D341Med (cell line): ENCODE measurements at regions not wholly inside any gene's neighbourhood (a gene's known extent, or its start where the extent isn't known, plus 50 kb on each side); places are given as distances from the start of the nearest gene placed in this dataset.

Source experiments
- DNase-seq: peaks from one replicate; pipeline ENCODE4 v3.0.0; 2012; ENCODE audit warnings: low spot score

DNA sequence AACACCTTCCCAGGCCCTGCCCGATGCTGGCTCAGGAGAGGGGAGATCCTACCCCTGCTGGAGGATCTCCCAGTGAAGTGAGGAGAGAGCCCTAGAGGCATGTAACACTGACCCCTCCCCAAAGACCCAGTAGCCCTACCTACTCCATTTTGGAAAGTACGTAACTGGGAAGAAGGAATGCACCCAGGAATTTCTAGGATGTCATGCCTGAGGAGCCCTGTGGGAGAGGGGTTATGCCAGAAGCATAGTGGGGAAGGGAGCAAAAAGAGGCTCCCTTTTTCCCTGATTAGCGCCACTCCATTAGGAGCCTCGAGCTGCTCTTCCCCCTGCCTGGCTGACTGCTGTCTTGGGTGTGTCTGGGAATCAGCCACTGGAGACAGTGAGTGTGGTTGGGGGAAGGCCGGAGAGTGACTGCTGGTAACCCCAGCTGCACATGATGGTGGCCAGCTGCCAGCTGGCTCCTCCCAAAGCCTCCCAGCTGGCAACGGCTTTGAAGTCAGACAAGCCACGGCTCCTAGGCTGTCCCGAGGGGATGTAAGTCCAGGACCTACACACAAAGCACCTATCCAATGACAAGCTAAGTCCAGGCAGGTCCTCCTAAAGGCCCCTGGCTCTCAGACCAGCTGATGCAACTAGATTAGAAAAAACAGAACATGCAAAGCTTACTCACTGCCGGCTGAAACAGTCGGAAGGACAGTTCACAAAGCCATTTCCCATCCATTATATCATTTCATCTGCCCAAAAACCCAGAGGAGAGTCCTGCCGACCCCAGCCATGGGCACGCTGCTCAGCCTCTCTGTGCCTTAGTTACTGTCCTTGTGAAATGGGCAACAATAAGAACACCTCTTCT, 136.5 kb upstream of the ABCA1 start:
- peak; percentile 90 for DNase-seq

DNA sequence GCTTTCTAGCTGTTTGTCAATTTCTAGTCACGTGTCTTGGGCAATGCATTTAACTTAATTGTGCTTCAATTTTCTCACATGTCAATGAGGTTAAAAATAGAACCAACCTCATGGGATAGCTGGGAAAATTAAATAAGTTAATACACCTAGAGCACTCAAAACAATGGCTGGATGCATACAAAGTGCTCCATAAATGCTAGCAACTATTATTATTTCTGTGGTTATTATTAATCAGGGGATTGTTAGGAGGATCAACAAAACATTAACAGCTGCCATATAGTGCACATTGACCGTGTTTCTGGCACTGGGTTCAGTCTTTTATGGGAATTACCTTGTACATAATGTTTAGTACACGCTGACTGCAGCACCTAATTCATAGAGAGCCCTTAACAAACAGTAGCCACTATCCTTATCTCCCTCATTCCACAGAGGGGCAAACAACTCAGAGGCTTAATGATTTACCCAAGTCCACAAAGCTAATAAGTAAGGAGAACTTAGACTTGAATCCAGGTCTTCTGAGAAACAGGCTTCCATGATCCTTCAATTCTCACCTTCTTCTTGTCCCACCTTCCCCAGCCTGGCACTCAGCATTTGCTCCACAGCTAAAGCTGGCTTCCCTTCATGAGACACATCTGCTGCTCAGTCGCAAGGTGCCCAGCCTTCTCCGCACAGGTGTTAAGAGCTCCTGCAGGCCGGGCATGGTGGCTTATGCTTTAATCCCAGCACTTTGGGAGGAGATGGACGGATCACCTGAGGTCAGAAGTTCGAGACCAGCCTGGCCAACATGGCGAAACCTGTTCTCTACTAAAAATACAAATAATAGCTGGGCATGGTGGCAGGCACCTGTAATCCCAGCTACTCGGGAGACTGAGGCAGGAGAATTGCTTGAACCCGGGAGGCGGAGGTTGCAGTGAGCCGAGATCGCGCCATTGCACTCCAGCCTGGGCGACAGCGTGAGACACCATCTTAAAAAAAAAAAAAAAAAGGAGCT, 137.4 kb upstream of the ABCA1 start:
- peak; percentile 27 for DNase-seq

DNA sequence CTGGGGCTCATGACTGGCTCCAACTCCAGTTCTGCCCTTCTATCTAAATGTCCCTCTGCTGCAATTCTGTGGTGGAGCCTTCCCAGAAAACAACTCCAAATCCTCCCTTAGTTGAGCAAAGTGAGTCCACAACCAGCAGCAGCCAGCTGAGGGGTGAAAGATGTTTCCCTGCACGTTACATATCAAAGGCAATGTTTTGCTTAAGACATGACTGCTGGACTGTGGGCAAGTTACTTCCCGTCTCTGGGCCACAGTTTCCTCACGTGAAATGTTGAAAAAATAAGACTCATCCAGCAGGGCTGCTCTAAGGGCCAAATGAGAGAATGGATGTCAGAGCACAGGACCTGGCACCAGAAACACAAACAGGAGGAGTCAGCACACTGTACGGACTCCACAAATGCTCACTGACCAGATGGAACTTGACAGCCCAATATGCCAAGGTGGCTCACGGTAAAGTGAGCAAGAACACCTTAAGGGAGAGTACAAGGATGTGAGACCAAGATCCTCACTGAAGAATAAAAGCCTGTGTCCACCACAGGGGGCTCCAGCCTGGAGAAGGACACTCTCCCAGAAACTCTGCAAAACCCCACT, 138.4 kb upstream of the ABCA1 start:
- no peak for DNase-seq

DNA sequence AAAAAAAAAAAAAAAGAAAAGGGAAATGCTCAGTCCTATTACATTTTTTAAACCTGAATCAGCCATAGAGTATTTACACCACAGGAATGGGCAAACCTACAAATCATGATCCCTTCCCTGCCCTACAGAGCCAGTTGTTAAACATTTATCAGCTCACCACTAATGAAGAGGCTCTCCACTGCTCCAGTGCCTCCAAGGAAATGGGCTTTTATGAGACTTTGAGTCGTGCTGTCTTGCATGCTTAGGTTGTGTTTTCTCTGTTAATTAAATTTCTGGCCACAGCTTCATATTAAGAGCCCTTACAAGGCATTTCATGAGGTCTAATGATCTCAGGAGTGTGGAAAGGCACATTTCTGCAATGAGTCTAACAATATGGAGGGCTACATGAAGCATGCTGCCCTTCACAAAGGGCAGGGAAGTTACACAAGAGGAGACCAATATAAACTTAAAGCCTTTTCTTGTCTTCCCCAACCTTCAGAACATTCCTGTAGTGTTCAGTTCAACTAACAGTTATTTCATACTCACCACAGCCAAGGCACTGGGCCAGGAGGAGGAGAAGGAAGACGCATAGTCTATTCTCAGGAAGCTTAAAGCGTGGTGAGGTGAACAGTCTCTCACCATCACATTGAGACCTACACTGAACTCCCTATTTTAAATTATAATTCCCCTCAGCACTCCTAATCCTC, 140.1 kb upstream of the ABCA1 start:
- DNase-seq: no peak

DNA sequence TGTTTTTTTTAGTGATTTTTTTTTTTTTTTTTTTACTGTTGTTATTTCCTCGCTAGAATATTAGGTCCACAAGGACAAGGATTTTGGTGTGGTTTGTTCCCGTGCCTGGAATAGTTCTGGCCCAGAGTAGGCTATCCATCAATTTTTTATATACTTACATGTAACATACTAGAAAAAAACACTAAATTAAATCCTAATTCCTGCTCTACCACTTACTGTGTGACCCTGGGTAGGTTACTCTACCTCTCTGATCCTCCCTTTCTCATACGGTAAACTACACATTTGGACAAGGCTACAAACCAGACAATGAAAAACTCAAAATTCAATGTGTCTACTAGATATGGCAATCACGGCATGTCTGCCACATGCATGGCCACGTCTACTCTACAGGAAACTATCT, 141.3 kb upstream of the ABCA1 start:
- DNase-seq: no peak

DNA sequence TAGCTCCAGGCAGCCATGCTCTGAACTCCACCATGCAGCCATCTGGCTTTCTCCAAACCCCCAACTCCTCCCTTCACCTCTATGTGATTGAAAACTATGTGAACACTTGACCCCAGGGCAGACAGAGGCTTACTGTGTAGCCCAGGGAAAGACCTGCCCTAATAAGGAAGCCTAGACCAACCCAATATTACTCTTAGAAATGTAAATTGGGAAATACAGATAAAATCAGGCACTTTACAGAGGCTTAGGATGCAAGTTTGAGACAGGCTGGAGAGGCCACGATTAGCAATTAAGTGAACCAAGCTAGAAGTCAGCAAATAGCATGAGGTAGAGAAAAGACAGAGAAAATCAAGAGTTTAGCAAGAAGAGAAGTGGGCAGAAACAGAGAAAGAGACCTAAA, 141.7 kb upstream of the ABCA1 start:
- no peak for DNase-seq

DNA sequence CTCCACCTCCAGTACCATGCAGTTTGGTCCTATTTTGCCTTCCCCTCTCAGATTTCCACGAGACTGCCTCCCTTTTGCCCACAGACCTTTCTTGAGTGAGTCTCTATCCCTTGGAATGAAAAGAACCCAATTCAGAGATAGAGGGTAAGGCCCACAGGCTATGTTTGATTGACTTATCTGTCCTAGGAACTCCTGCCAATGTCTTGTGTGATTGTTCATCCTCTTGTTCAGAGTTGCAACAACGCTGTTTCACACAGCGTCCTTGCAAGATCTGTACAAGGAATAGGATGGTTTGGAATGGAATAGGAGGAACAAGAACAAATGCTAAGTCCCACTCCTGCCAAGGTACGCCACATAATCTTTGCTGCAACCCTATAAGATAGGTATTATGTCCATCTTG, 142.2 kb upstream of the ABCA1 start:
- no peak for DNase-seq

DNA sequence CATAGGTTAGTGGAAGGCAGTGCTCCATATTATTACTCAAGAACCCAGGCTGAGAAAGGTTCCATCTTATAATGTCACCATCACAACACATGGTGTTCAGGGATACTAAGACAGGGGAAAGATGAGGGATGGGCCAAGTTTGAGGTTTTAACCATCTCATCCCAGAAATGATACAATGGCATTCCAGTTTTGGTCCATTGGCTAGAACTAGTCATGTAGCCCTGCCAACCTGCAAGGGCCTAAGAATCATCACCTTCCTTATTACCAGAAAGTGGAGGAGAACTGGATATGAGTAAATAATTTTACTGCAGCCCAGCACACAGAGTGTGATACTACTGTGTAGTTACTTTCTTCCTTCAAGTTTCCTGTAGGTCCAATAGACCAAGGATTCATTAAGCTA, 144.5 kb upstream of the ABCA1 start:
- DNase-seq: no peak

DNA sequence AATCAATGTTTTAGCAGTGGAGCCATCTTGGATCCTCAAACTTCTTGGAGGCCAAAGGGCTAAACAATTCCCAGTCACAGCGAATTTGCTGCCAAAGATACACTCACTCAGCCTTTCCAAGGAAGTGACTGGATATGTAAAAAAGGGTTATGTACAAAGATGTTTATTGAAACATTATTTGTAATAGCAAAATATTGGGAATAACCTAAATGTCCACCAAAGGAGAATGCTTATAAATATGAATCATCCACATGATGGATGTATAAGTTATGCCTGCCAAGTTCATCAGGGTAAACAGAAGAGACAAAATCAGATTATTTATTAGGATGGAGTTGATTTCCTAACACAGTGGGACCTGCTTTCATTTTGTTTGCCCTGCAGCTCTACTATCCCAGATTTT, 145.2 kb upstream of the ABCA1 start:
- no peak for DNase-seq

DNA sequence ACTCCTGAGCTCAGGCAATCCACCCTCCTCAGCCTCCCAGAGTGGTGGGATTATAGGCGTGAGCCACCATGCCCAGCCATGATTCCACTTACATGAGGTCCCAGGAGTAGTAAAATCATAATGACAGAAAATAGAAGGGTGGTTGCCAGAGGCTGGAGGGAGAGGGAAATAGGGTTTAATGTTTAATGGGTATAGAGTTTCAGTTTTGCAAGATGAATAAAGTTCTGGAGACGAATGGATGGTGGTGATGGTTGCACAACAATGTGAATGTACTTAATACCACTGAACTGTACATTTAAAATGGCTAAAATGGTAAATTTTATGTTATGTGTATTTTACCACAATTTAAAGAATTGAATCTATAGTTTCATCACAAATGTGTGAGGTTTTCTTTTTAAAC, 146.5 kb upstream of the ABCA1 start:
- DNase-seq: no peak

DNA sequence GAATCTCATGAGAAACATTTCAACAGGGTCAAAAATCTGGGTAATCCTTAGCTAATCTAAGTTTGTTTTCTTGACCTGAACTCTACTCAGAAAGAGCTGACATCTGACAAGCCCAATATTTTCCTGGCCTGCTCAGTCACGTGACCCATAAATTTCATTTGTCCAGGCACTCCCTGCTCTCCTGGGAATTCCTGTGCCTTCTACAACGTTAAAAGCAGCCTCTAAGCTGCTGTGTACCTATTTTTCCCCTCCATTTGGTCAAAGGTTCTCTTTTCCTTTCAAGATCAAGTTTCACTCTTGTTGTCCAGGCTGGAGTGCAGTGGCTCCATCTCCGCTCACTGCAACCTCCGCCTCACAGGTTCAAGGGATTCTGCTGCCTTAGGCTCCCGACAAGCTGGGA, 148.8 kb upstream of the ABCA1 start:
- no peak for DNase-seq

DNA sequence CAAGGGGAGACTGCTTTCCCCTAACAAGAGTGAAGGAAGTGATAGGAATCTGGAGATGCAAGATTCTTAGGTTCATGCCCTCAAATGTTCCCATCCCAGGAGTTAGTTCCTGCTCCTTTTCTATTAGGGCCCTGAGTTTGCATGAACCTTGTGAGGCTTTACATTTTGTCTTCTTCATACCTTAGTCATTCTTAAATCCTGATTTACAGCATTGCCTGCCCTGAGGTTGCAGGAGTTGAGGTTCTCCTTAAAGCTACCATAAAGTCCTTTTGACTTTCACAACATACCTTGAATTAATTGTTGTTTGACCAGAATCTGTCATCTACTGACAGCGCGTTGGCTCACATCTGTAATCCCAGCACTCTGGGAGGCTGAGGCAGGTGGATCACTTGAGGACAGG, 151.5 kb upstream of the ABCA1 start:
- no peak for DNase-seq

DNA sequence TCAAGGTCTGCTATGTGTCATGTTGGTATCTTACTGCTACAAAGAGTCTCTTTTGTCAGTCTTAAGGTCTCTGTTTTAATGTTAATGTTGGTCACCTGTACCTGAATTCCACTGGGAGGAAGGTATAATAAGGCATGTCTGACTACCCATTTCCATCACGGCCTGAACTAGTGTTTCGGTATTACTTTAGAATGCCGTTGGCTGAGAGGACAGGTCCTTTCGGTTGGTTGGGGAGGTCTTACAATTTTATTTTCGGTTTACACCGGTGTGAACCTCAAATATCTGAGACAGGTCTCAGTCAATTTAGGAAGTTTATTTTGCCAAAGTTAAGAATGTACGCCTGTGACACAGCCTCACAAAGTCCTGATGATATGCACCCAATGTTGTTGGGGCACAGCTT, 154.9 kb upstream of the ABCA1 start:
- no peak for DNase-seq

DNA sequence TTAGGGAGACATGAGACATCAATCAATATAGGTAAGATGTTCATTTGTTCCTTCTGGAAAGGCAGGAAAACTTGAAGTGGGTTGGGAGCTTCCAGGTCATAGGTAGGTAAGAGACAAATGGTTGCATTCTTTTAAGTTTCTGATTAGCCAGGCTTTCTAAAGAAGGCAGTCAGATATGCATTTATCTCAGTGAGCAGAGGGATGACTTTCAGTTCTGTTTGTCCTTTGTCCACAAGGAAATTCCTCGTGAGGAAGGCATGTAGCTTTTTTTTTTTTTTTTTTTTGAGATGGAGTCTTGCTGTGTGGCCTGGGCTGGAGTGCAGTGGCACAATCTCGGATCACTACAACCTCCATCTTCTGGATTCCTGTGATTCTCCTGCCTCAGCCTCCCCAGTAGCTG, 155.3 kb upstream of the ABCA1 start:
- DNase-seq: no peak

DNA sequence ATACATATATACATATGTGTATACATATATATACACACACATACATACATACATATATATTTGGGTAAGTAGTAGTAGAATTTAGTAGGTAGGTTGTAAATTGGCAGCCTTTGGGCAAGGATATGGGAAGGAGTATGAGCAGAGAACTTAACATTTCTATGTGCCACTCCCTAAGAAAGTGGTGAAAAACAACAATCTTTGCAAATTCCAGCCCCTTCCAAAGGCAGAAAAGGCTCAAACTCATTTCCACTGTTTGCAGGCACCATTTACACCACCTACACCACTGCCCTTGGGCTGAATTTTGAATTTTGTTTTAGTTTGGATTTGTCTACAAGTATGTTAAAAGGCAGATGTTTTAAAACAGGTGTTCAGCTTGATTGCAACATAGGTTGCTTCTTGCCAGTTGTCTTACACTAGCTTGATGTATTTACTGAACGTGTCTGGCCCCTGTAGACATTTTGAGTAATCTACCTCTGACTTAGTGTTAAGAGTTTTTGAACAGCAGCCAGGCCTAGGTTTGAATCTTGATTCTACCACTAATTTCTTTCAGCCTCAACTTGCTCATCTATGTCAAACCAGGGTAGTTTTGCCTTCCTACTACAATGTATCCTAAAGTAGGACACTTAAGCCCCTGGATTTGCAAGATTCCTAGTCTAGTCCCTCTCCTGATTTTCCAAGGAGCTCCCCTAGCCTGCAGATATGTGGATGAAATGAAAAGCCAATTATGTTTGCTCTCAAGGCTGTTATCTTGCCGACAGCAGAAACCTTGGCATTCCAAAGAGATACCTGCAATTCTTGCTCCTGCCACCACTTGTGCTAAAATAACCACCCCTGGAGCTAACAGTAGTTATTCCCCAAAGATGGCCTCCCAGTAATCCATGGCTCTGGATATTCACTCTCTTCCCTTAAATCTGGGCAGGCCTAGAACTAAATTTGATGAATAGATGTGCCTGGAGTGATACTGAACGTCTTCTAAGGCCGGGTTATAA, 156.2 kb upstream of the SLC44A1 start:
- no peak for DNase-seq

DNA sequence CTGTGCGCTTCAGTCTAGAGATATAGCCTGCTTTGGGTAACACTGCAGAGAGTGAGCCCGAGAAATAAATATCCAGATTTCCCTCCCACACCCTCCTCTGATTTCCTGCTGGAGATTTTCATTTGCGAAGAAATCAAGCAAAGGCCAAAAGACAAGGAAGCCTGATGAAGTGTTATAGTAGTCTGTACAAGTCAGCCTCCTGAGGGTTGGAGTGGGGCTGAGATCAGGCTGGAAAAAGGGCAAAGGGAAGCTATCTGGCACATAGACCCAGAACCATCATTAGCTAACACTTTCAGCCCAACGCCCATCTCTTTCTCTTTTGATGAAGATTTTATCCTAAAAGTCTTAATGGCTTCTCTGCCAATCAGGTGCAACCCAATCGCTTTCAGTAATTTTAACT, 154.6 kb upstream of the SLC44A1 start:
- no peak for DNase-seq

DNA sequence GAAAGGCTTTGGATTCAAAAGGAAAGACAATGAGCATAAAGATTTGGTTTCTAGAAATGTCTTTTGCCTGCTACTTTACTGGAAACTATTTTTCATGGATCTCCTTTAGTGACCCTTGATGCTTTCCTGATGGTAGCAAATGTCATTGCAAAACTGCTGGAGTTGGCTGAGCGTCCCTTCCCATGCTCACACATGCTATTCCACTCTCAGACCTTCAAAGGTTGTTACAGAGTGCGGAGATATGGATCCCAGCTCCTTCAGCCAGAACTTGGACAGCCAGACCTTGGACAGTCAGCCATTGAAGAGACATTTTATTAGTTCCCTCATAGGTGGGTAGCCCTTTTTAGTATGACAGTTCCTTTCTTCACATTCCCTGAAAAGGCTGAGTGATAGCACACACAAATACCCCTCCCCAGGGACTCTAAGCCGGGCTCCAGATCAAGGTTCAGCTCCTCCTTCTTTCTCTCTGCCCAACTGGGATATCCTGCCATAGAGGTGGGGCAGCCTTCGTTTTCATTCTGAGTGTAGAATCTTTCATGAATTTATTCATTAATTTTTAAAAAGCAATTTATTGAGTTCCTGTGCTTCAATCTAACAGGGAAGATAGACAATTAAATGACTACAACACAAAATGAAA, 153.3 kb upstream of the SLC44A1 start:
- no peak for DNase-seq

DNA sequence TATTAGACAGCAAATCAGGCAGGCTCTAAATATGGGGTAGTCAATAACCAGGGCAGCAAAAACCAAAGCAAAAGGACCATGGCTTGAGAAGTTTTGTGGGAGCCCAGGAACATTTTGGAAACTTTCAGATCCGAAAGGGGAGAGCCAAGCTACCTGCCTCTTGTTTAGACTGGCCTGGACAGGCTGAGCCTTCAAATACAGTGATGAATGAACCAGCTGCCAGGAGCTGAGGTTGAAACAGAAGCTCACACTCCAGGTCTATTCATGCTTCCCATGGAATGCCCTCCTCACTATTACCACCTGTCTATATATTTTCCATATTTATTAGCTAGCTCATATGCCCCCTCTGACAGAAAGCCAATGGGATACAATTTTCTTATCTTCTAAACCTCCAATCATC, 150.8 kb upstream of the SLC44A1 start:
- no peak for DNase-seq

DNA sequence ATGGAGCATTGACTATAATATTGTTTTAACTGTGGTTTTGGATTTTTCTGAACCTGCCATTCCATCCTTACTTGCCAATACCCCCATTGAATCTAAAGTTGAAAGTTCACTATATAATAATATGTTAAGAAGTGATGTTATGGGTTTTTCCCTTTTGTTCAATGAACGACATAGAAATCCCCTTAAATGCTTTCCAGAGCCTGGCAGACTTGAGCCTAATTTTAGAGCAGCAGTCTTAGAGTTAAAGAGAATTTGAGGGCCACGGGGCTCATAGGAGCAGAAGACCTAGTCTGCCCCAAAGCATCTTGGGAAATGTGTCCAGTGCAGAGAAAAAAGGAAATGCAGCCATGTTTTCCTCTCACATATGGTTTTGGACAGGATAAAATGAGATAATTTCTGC, 146.1 kb upstream of the SLC44A1 start:
- DNase-seq: no peak

DNA sequence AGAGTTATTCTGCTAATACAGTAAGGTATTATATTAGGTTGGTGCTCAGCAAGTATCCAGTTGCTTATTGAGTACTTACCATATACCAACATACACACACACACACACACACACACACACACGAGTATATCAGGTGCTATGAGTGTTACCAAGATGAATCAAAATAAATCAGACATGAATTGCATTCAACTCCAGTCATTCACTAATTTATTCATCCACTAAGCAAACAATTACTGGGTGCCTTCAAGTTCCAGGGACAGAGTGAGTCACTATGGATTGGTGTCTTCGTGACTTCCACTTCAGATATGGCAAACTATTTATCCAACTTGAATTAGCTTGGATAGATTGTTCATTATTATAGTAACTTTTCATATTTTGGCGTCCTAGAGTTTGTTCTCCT, 140.7 kb upstream of the SLC44A1 start:
- DNase-seq: no peak
